Mucosa of gallbladder (tissue), 1 donor: ENCODE measurements at regions not wholly inside any gene's neighbourhood (a gene's known extent, or its start where the extent isn't known, plus 50 kb on each side); places are given as distances from the start of the nearest gene placed in this dataset.

Source experiments
- DNase-seq: peaks from one replicate; pipeline ENCODE4 v3.0.0-alpha.2; 2020; ENCODE audit warnings: low spot score
- donor health status: DM: no; HTN: no; CAD: no.

DNA sequence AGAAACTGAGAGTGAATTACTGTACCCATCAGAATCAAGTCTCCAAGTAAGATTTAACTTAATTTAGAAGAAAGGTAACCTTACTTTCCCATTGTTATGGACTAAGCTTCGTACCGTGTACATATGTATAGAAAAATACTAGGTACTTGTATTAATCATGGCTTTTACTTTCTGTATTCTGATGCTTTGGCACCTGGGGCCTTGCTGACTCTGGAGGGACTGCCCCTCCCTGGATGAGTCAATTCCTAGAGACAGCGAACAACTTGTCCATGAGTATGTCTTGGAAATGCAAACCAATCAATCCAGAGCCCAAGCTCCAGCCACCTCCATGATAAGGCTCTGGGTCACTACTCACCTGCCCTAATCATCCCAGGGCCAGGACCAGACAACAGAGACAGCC is 50.0 kb upstream of the DGKG start:
- DNase-seq, result no peak
